C4-2B (cell line): ENCODE measurements at regions not wholly inside any gene's neighbourhood (a gene's known extent, or its start where the extent isn't known, plus 50 kb on each side); places are given as distances from the start of the nearest gene placed in this dataset.
"Not testable (repeated sequence)": the region's sequence is repeated elsewhere in the genome, so short reads cannot be mapped to it uniquely, and the experiment has no call there.

Experiments
- CTCF ChIP-seq: fragments of 450-650 bp; conservative IDR thresholded peaks from 2 replicates; pipeline ENCODE4 v1.5.1; 2017; ENCODE audit warnings: mild to moderate bottlenecking
- ZFX ChIP-seq: fragments of 450-650 bp; IDR thresholded peaks from 2 replicates; pipeline ENCODE4 v1.6.1; 2017

GRCh38 chr9:2394087-2394741 lies 227.4 kb upstream of the VLDLR start:
- TF ChIP-seq CTCF, ZFX: not testable (repeated sequence)
